ENCODE measurements at regions not wholly inside any gene's neighbourhood (a gene's known extent, or its start where the extent isn't known, plus 50 kb on each side); places are given as distances from the start of the nearest gene placed in this dataset.

- no peak overlapping the region for H3K23ac ChIP-seq (ENCODE audit: insufficient read length)
- no peaks in the 10 kb centered on the region for H4K20me1 ChIP-seq (replicated peaks in 1 of 2; ENCODE audit: control insufficient read depth in 1 of 2, insufficient read depth in 2 of 2, low read length in 2 of 2)
- H3K18ac ChIP-seq (ENCODE audit: extremely low read depth, low read length): no peak overlapping the region
- H3K4me2 ChIP-seq (ENCODE audit: insufficient read depth in 1 of 2, low read depth in 2 of 2, low read length in 2 of 2): no peak overlapping the region
- H2BK12ac ChIP-seq (ENCODE audit: low read depth, low read length): no peak overlapping the region
- no peak overlapping the region for H2AFZ ChIP-seq (ENCODE audit: low read length)
- POLR2A ChIA-PET (ENCODE audit: partially characterized antibody): no interaction called here
- no peak overlapping the region for H3K56ac ChIP-seq (replicated peaks; ENCODE audit: insufficient read length, low read depth, low read length)
- H2BK20ac ChIP-seq (ENCODE audit: low read length): no peak overlapping the region
- H3K4me1 ChIP-seq (replicated peaks in 1 of 4; ENCODE audit: control insufficient read depth in 3 of 4, insufficient read depth in 4 of 4, low read length in 3 of 4): no peaks in the 10 kb centered on the region
- no peak overlapping the region for H4K5ac ChIP-seq (ENCODE audit: insufficient read length, low read depth, low read length)
- H2BK120ac ChIP-seq (replicated peaks; ENCODE audit: low read depth, low read length): no peak overlapping the region
- no peak for TF ChIP-seq TAF1 (IDR thresholded peaks at IDR 0.05; ENCODE audit: low read depth, low read length)
- TF ChIP-seq SIX5 (IDR thresholded peaks at IDR 0.05; ENCODE audit: low read depth, low read length): no peak
- no peak overlapping the region for H3K27ac ChIP-seq (ENCODE audit: low read depth, low read length)
- CTCF ChIA-PET (ENCODE audit: partially characterized antibody): no interaction called here
- no peaks in the 10 kb centered on the region for H3K23me2 ChIP-seq (ENCODE audit: low read depth, low read length)
- no peak overlapping the region for H3K9ac ChIP-seq (replicated peaks in 1 of 4; ENCODE audit: extremely low read depth in 1 of 4, low read depth in 3 of 4, low read length in 3 of 4)
- H4K91ac ChIP-seq (replicated peaks; ENCODE audit: insufficient read length, low read length): no peak overlapping the region
- 72% methylated on average over 4 of the region's 4 CpGs; no CpG with 5 or more reads in 1 of the 2 experiments for WGBS, 2 experiments (ENCODE audit: extremely low coverage in 1 of 2, insufficient coverage in 1 of 2, insufficient read length in 1 of 2, insufficient replicate concordance in 2 of 2, low coverage in 1 of 2, low lambda C conversion rate in 2 of 2, missing lambda C conversion rate in 1 of 2)
- no peak overlapping the region for H3K4ac ChIP-seq (replicated peaks; ENCODE audit: insufficient read length, low read depth, low read length)
- H3K79me2 ChIP-seq (ENCODE audit: control insufficient read depth in 1 of 2, insufficient read depth in 2 of 2, low read length in 2 of 2): no peaks in the 10 kb centered on the region
- H3K4me3 ChIP-seq (ENCODE audit: extremely low read depth in 1 of 4, insufficient read depth in 2 of 4, low read depth in 3 of 4, low read length in 4 of 4): no peak overlapping the region
- no peak overlapping the region for H4K8ac ChIP-seq (ENCODE audit: extremely low read depth, insufficient read depth, low read length)
- peaks cover 72 to 97% of the 10 kb centered on the region in 2 experiments for H3K9me3 ChIP-seq (ENCODE audit: insufficient read depth in 2 of 2, low read depth in 1 of 2, low read length in 1 of 2)
- H3K79me1 ChIP-seq (ENCODE audit: low read depth, low read length): no peaks in the 10 kb centered on the region
- FAIRE-seq: no peak
- no peak overlapping the region for H3K14ac ChIP-seq (ENCODE audit: insufficient read length)
- no peaks in the 10 kb centered on the region for H3K36me3 ChIP-seq (ENCODE audit: control insufficient read depth in 2 of 4, insufficient read depth in 4 of 4, low read length in 3 of 4)
- no peak overlapping the region for H2BK5ac ChIP-seq (ENCODE audit: low read depth, low read length)
- H2BK15ac ChIP-seq (ENCODE audit: low read length): no peak overlapping the region
- no peaks in the 10 kb centered on the region for H3K27me3 ChIP-seq (replicated peaks in 1 of 4; ENCODE audit: control insufficient read depth in 3 of 4, extremely low read depth in 1 of 4, insufficient read depth in 3 of 4, low read length in 3 of 4)
- DNase-seq (ENCODE audit: low read depth in 1 of 2, low spot score in 2 of 2): no peak
- H2AK5ac ChIP-seq (ENCODE audit: low read depth, low read length): no peak overlapping the region
These were observed 105.0 kb upstream of the ZNF716 start for GRCh38 chr7:57344957-57345356.

Data from H1 (cell line).